ENCODE measurements at regions not wholly inside any gene's neighbourhood (a gene's known extent, or its start where the extent isn't known, plus 50 kb on each side); places are given as distances from the start of the nearest gene placed in this dataset.

DNA sequence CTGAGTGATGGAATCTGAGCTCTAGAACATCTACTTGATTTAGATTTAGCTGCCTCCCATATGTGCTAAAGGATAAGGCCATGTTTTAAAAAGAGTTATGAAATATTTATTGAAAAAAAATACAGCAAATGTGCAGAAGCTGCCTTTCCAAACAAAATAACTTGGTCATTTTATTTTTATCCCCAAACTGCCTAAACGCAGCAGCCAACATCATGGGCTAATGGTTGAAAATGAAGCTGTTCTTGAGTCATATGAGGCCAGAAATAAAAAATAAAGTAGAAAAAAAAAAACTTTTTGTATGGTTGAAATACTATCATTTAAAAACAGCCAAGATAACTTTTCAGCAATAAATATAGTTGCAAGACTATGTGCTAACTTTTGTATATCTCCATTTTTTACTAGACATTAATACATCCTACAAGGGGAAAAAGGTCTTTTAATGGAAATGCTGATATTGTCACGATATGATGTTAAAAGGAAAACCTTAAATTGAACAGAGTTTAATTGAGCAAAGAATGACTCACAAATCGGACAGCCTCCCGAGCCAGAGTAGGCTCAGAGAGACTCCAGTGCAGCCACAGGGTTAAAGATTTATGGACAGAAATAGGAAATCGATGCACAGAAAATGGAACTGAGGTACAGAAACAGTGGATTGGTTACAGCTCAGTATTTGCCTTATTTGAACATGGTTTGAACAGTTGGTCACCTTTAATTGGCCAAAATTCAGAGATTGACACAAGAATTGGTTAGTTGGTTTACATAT, 305.8 kb downstream of the MDFIC start:
- no peak for TF ChIP-seq POLR2A (IDR thresholded peaks at IDR 0.05)
- TF ChIP-seq, protein P1, sequence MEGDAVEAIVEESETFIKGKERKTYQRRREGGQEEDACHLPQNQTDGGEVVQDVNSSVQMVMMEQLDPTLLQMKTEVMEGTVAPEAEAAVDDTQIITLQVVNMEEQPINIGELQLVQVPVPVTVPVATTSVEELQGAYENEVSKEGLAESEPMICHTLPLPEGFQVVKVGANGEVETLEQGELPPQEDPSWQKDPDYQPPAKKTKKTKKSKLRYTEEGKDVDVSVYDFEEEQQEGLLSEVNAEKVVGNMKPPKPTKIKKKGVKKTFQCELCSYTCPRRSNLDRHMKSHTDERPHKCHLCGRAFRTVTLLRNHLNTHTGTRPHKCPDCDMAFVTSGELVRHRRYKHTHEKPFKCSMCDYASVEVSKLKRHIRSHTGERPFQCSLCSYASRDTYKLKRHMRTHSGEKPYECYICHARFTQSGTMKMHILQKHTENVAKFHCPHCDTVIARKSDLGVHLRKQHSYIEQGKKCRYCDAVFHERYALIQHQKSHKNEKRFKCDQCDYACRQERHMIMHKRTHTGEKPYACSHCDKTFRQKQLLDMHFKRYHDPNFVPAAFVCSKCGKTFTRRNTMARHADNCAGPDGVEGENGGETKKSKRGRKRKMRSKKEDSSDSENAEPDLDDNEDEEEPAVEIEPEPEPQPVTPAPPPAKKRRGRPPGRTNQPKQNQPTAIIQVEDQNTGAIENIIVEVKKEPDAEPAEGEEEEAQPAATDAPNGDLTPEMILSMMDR (IDR thresholded peaks at IDR 0.05): no peak

Measured in ovary (tissue), 3 donors.